ENCODE measurements at regions not wholly inside any gene's neighbourhood (a gene's known extent, or its start where the extent isn't known, plus 50 kb on each side); places are given as distances from the start of the nearest gene placed in this dataset.

DNA sequence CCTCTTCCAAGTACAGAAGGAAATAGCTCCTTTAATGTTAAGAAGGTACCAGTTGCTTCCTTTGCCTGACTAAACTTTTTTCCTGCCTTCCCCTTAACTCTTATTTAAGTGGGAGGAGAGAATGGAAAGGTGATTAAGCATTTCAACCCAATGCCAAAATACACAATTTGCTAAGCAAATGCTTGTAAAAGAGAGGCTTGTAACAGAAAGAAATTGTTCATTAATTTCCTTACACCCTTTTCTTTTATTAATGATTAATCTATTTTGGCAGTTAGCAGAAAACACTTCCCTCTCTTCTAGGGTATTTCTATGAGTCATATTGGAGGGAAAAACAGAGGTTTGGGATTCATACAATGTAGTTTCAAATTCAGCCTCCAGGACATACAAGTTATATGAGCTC is 427.6 kb upstream of the FAT3 start:
- Mint-ChIP-seq H3K4me1 (no peaks in the 10 kb centered on the region), H3K9me3 (peaks cover 0 to 10% (median 2%) of the 10 kb centered on the region in 7 donors), H3K4me3 (no peak overlapping the region), H3K27ac (no peak overlapping the region), H3K27me3 (ENCODE audit: low read depth in 3 of 3) (no peaks in the 10 kb centered on the region), H3K36me3 (no peaks in the 10 kb centered on the region)
- Histone ChIP-seq H3K79me2 (ENCODE audit: insufficient read depth, low read length) (no peaks in the 10 kb centered on the region), H3K4me2 (replicated peaks; ENCODE audit: extremely low read depth, low read length, poor library complexity, severe bottlenecking) (no peak overlapping the region), H3K4me1 (ENCODE audit: control insufficient read depth in 1 of 2, insufficient read depth in 2 of 2, low read length in 2 of 2) (no peaks in the 10 kb centered on the region), H3K9me3 (replicated peaks in 1 of 2; ENCODE audit: control insufficient read depth in 1 of 2, insufficient read depth in 1 of 2, low read length in 2 of 2) (peaks cover 0 to 7% of the 10 kb centered on the region in 2 donors), H3K9ac (ENCODE audit: insufficient read depth, low read length, poor library complexity, severe bottlenecking) (no peak overlapping the region), H3K36me3 (replicated peaks in 1 of 2; ENCODE audit: control insufficient read depth in 1 of 2, insufficient read depth in 2 of 2, low read length in 2 of 2) (no peaks in the 10 kb centered on the region), H2AFZ (ENCODE audit: insufficient read depth, low read depth, low read length, poor library complexity, severe bottlenecking) (no peak overlapping the region), H3K4me3 (replicated peaks in 1 of 3; ENCODE audit: low read depth in 2 of 3, low read length in 3 of 3) (no peak overlapping the region), H3K27me3 (ENCODE audit: control insufficient read depth in 2 of 2, insufficient read depth in 2 of 2, low read length in 2 of 2) (no peaks in the 10 kb centered on the region), H4K20me1 (ENCODE audit: insufficient read depth, low read length) (no peaks in the 10 kb centered on the region), H3K27ac (ENCODE audit: low read depth in 1 of 2, low read length in 2 of 2) (no peak overlapping the region)
- intact Hi-C loops (cut with micrococcal nuclease), result no loop called here
- DNase-seq, result no peak
- TF ChIP-seq, protein P1, sequence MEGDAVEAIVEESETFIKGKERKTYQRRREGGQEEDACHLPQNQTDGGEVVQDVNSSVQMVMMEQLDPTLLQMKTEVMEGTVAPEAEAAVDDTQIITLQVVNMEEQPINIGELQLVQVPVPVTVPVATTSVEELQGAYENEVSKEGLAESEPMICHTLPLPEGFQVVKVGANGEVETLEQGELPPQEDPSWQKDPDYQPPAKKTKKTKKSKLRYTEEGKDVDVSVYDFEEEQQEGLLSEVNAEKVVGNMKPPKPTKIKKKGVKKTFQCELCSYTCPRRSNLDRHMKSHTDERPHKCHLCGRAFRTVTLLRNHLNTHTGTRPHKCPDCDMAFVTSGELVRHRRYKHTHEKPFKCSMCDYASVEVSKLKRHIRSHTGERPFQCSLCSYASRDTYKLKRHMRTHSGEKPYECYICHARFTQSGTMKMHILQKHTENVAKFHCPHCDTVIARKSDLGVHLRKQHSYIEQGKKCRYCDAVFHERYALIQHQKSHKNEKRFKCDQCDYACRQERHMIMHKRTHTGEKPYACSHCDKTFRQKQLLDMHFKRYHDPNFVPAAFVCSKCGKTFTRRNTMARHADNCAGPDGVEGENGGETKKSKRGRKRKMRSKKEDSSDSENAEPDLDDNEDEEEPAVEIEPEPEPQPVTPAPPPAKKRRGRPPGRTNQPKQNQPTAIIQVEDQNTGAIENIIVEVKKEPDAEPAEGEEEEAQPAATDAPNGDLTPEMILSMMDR (IDR thresholded peaks at IDR 0.05), result no peak

DNA sequence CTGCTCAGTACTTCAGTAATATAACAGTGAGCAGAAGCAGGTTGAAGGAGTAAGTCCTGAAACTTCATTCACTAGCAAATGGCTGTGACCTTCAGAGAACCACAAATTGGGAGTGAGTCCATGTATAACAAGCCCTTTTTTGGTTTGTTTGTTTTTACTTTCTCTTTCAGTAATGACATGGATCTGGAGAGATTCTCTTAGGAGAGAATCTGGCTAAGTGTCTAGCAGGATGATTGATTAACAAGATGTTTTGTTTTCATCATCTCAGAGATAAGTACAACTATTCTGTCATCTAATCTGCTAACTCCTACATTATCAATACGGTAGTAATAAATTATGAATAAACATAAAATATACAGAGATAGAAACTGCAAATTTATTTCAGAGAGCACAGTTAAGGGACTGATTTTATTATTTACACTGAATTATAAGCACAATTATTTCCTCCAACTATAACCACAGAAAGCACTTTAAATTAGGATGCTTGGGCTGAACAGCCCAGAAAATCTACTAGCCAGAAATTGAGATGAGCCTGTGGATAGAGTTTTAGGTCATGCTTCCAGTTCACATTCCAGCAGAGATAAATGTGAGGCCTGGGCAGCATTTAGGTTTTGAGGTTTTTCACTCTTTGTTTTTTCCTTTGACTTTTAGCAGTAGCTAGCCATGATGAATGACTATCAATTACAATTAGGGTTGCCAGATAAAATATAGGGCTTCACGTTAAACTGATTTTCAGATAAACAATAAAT is 429.3 kb upstream of the FAT3 start:
- TF ChIP-seq, protein P1 (IDR thresholded peaks at IDR 0.05), result no peak
- Histone ChIP-seq H3K4me3 (replicated peaks in 1 of 3; ENCODE audit: low read depth in 2 of 3, low read length in 3 of 3) (no peak overlapping the region), H3K27me3 (ENCODE audit: control insufficient read depth in 2 of 2, insufficient read depth in 2 of 2, low read length in 2 of 2) (no peaks in the 10 kb centered on the region), H3K9ac (ENCODE audit: insufficient read depth, low read length, poor library complexity, severe bottlenecking) (no peak overlapping the region), H2AFZ (ENCODE audit: insufficient read depth, low read depth, low read length, poor library complexity, severe bottlenecking) (no peak overlapping the region), H3K9me3 (replicated peaks in 1 of 2; ENCODE audit: control insufficient read depth in 1 of 2, insufficient read depth in 1 of 2, low read length in 2 of 2) (peaks cover 0 to 7% of the 10 kb centered on the region in 2 donors), H3K36me3 (replicated peaks in 1 of 2; ENCODE audit: control insufficient read depth in 1 of 2, insufficient read depth in 2 of 2, low read length in 2 of 2) (no peaks in the 10 kb centered on the region), H3K79me2 (ENCODE audit: insufficient read depth, low read length) (no peaks in the 10 kb centered on the region), H3K27ac (ENCODE audit: low read depth in 1 of 2, low read length in 2 of 2) (no peak overlapping the region), H3K4me2 (replicated peaks; ENCODE audit: extremely low read depth, low read length, poor library complexity, severe bottlenecking) (no peak overlapping the region), H4K20me1 (ENCODE audit: insufficient read depth, low read length) (no peaks in the 10 kb centered on the region), H3K4me1 (ENCODE audit: control insufficient read depth in 1 of 2, insufficient read depth in 2 of 2, low read length in 2 of 2) (no peaks in the 10 kb centered on the region)
- no peaks in the 10 kb centered on the region for H3K4me1 Mint-ChIP-seq
- H3K9me3 Mint-ChIP-seq, result peaks cover 0 to 10% (median 2%) of the 10 kb centered on the region in 7 donors
- no peaks in the 10 kb centered on the region for H3K36me3 Mint-ChIP-seq
- no peak for DNase-seq
- H3K4me3 Mint-ChIP-seq, result no peak overlapping the region
- H3K27me3 Mint-ChIP-seq (ENCODE audit: low read depth in 3 of 3), result no peaks in the 10 kb centered on the region
- WGBS (ENCODE audit: insufficient coverage), result no CpG with 5 or more reads among the region's 2 CpGs
- no peak overlapping the region for H3K27ac Mint-ChIP-seq
- intact Hi-C loops (cut with micrococcal nuclease), result no loop called here

Measured in CD14-positive monocyte (primary cell).